Endothelial cell of umbilical vein (primary cell): ENCODE measurements at regions not wholly inside any gene's neighbourhood (a gene's known extent, or its start where the extent isn't known, plus 50 kb on each side); places are given as distances from the start of the nearest gene placed in this dataset.

Experiments
- BruUV-seq: library from RNA; stranded (reverse); fragments of 400-500 nt; replicated peaks from 2 replicates; lab custom pipeline; 2021; lab: Mats Ljungman, UMichigan
- CTCF ChIA-PET: fragments of 300-600, 350-600 bp; sonication (Branson Sonifier 250); formaldehyde crosslinking; loops from one replicate; lab custom pipeline; 2021; ENCODE audit warnings: antibody characterized with exemption, inconsistent platforms; lab: Charles Lee
- POLR2A ChIA-PET: fragments of 300-600, 350-600 bp; sonication (Branson Sonifier 250); formaldehyde crosslinking; loops from one replicate; lab custom pipeline; 2021; ENCODE audit warnings: antibody characterized with exemption, inconsistent platforms; lab: Charles Lee
- DNase-seq: peaks from one replicate; pipeline ENCODE4 v3.0.0-alpha.2; 2011; ENCODE audit warnings: low read depth, low spot score
- FAIRE-seq: peaks from 2 replicates; lab custom pipeline; 2011; peaks lifted over from hg19 to GRCh38; lab: Jason Lieb, UNC
- H2AFZ ChIP-seq: 2 replicates; pipeline ENCODE4 v1.6.0; 2012; ENCODE audit warnings: low read depth, low read length, control low read depth, inconsistent platforms
- H3K27ac ChIP-seq: 2 replicates; pipeline ENCODE4 v1.5.1; 2011; ENCODE audit warnings: low read depth, mild to moderate bottlenecking, control low read depth, low read length, moderate library complexity; ENCODE audit not compliant: insufficient read depth
- H3K27me3 ChIP-seq, 2 experiments: 2 replicates each; pipeline versions ENCODE4 v1.6.0 to v1.6.1; 2011; ENCODE audit warnings: low read length in 2 of 2, mixed read lengths in 1 of 2; ENCODE audit not compliant: control insufficient read depth in 2 of 2, insufficient read depth in 2 of 2
- H3K36me3 ChIP-seq, 2 experiments: 2 replicates in 1 of 2; 3 replicates in 1 of 2; pipeline ENCODE4 v1.5.1; 2011; ENCODE audit warnings: low read length in 2 of 2, mild to moderate bottlenecking in 1 of 2, moderate library complexity in 1 of 2; ENCODE audit not compliant: control insufficient read depth in 2 of 2, insufficient read depth in 2 of 2; ENCODE audit errors: extremely low read depth in 1 of 2
- H3K4me1 ChIP-seq: 3 replicates; pipeline ENCODE4 v1.5.1; 2011; ENCODE audit warnings: mild to moderate bottlenecking, low read length; ENCODE audit not compliant: control insufficient read depth, insufficient read depth; ENCODE audit errors: extremely low read depth
- H3K4me2 ChIP-seq: 2 replicates; pipeline ENCODE4 v1.6.1; 2011; ENCODE audit warnings: low read length, control low read depth, mixed read lengths; ENCODE audit not compliant: insufficient read depth
- H3K4me3 ChIP-seq, 3 experiments: fragments of 200-600 bp in 1 of 3; sonication (generic), shearing (Covaris generic) in 1 of 3; replicated peaks in 1 of 3; 2 replicates each; pipeline ENCODE4 v1.5.1; 2011 to 2016; ENCODE audit warnings: control low read depth in 3 of 3, low read length in 3 of 3, mild to moderate bottlenecking in 2 of 3, inconsistent platforms in 1 of 3, low read depth in 1 of 3, moderate library complexity in 1 of 3; ENCODE audit not compliant: insufficient read depth in 1 of 3
- H3K79me2 ChIP-seq: 2 replicates; pipeline ENCODE4 v1.6.0; 2012; ENCODE audit warnings: low read length, inconsistent platforms; ENCODE audit not compliant: control insufficient read depth, insufficient read depth
- H3K9ac ChIP-seq: replicated peaks from 2 replicates; pipeline ENCODE3; 2011; ENCODE audit warnings: low read length, control low read depth; ENCODE audit not compliant: insufficient read depth; ENCODE audit errors: extremely low read depth
- H3K9me1 ChIP-seq: replicated peaks from 3 replicates; pipeline ENCODE4 v1.6.0; 2011; ENCODE audit warnings: mild to moderate bottlenecking, low read length; ENCODE audit not compliant: control insufficient read depth, insufficient read depth; ENCODE audit errors: extremely low read depth
- H3K9me3 ChIP-seq: replicated peaks from 2 replicates; pipeline ENCODE4 v1.5.1; 2012; ENCODE audit warnings: low read length, inconsistent platforms; ENCODE audit not compliant: control insufficient read depth, insufficient read depth
- H4K20me1 ChIP-seq: replicated peaks from 2 replicates; pipeline ENCODE3; 2011; ENCODE audit warnings: mild to moderate bottlenecking, low read length; ENCODE audit not compliant: control insufficient read depth, insufficient read depth; ENCODE audit errors: extremely low read depth
- CTCF ChIP-seq, 2 donors: IDR thresholded peaks; 1 replicate in 1 of 2; 2 replicates in 1 of 2; pipeline ENCODE4 v1.5.1; 2011; ENCODE audit warnings: low read length in 2 of 2, mild to moderate bottlenecking in 2 of 2, moderate library complexity in 2 of 2, control low read depth in 1 of 2, inconsistent platforms in 1 of 2, low read depth in 1 of 2; ENCODE audit not compliant: insufficient read depth in 1 of 2; ENCODE audit errors: extremely low read depth in 1 of 2
- EZH2 ChIP-seq: IDR thresholded peaks from 2 replicates; pipeline ENCODE4 v1.6.1; 2012; ENCODE audit warnings: borderline replicate concordance, low read depth, mild to moderate bottlenecking, moderate library complexity, low read length, inconsistent platforms; ENCODE audit not compliant: severe bottlenecking
- FOS ChIP-seq: IDR thresholded peaks from 2 replicates; pipeline ENCODE4 v1.6.1; 2011; ENCODE audit warnings: mild to moderate bottlenecking, low read length, moderate library complexity, borderline replicate concordance; ENCODE audit not compliant: insufficient read depth
- GATA2 ChIP-seq: IDR thresholded peaks from 2 replicates; pipeline ENCODE4 v1.7.0; 2011; ENCODE audit warnings: low read depth, mild to moderate bottlenecking, moderate library complexity, mixed read lengths, low read length; ENCODE audit not compliant: insufficient read length, insufficient read depth
- JUN ChIP-seq: IDR thresholded peaks from 2 replicates; pipeline ENCODE4 v1.6.1; 2011; ENCODE audit warnings: borderline replicate concordance, low read depth; ENCODE audit not compliant: insufficient read length, insufficient read depth
- MYC ChIP-seq: IDR thresholded peaks from one replicate; pipeline ENCODE4 v1.6.1; 2011; ENCODE audit warnings: mild to moderate bottlenecking, low read depth, low read length
- POLR2A ChIP-seq: IDR thresholded peaks from 2 replicates; pipeline ENCODE4 v1.6.1; 2012; ENCODE audit warnings: low read depth, mild to moderate bottlenecking, control low read depth, low read length
- POLR2AphosphoS5 ChIP-seq: IDR thresholded peaks from 2 replicates; pipeline ENCODE4 v1.6.1; 2012; ENCODE audit warnings: low read depth, mild to moderate bottlenecking, control low read depth, low read length, moderate library complexity; ENCODE audit not compliant: insufficient read depth
- dilution Hi-C: fragments of 300-500 bp; cut with MboI; formaldehyde crosslinking; loops from one replicate; pipeline ENCODE4 v1.15.0; 2019; ENCODE audit warnings: low sequenced_read_pairs; ENCODE audit not compliant: extremely low pct_ligation_motif_present
- intact Hi-C: fragments of 100-400 bp; cut with micrococcal nuclease; formaldehyde crosslinking; loops from one replicate; pipeline ENCODE4 v1.10.0; 2022
- TF ChIP-seq, protein P1 (sequence below): IDR thresholded peaks from 2 replicates; pipeline ENCODE4 v1.6.1; 2011; ENCODE audit not compliant: insufficient read depth, insufficient read length

- TF ChIP-seq CTCF (IDR thresholded peaks at IDR 0.05; ENCODE audit: extremely low read depth in 1 of 2, insufficient read depth in 1 of 2, low read depth in 1 of 2, low read length in 2 of 2) (no peak), GATA2 (no peak), MYC (no peak), POLR2AphosphoS5 (no peak), JUN (no peak), EZH2 (no peak), FOS (no peak), POLR2A (no peak)
- TF ChIP-seq, protein P1, sequence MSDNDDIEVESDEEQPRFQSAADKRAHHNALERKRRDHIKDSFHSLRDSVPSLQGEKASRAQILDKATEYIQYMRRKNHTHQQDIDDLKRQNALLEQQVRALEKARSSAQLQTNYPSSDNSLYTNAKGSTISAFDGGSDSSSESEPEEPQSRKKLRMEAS = no peak
- no TSS peak for BruUV-seq
- no peak overlapping the region for H3K9ac ChIP-seq
- no peak overlapping the region for H3K4me2 ChIP-seq
- CTCF ChIA-PET = no interaction called here
- DNase-seq = no peak
- no peaks in the 10 kb centered on the region for H3K9me1 ChIP-seq
- no peak overlapping the region for H2AFZ ChIP-seq
- H3K4me1 ChIP-seq = peaks cover 13% of the 10 kb centered on the region
- H3K36me3 ChIP-seq = no peaks in the 10 kb centered on the region
- H4K20me1 ChIP-seq = no peaks in the 10 kb centered on the region
- dilution Hi-C loops = no loop called here
- no peak overlapping the region for H3K27ac ChIP-seq
- H3K79me2 ChIP-seq = no peaks in the 10 kb centered on the region
- no peaks in the 10 kb centered on the region for H3K27me3 ChIP-seq
- FAIRE-seq = no peak
- intact Hi-C loops = no loop called here
- H3K9me3 ChIP-seq = no peaks in the 10 kb centered on the region
- POLR2A ChIA-PET = no interaction called here
- H3K4me3 ChIP-seq = no peak overlapping the region
These were observed 441.1 kb upstream of the SEMA3D start for GRCh38 chr7:85627791-85628586.
